H9 (cell line): ENCODE measurements at regions not wholly inside any gene's neighbourhood (a gene's known extent, or its start where the extent isn't known, plus 50 kb on each side); places are given as distances from the start of the nearest gene placed in this dataset.

ENCODE experiments used
- DNase-seq: peaks from one replicate; pipeline ENCODE4 v3.0.0-alpha.2; 2017
- H2AFZ ChIP-seq: one replicate; pipeline ENCODE4 v1.6.1; 2013; ENCODE audit warnings: mild to moderate bottlenecking, low read length, control low read depth, moderate library complexity
- H2AK5ac ChIP-seq: 2 replicates; pipeline ENCODE4 v1.6.1; 2013; ENCODE audit warnings: low read length, control low read depth, mixed read lengths; ENCODE audit not compliant: insufficient read length
- H2BK120ac ChIP-seq: one replicate; pipeline ENCODE4 v1.6.1; 2013; ENCODE audit warnings: low read depth, mild to moderate bottlenecking, low read length, control low read depth, inconsistent platforms; ENCODE audit not compliant: poor library complexity, severe bottlenecking
- H2BK12ac ChIP-seq: 2 replicates; pipeline ENCODE4 v1.6.1; 2013; ENCODE audit warnings: low read length, control low read depth, mixed read lengths, low read depth; ENCODE audit not compliant: insufficient read length
- H2BK15ac ChIP-seq: 2 replicates; pipeline ENCODE4 v1.6.1; 2013; ENCODE audit warnings: low read depth, low read length, control low read depth
- H2BK20ac ChIP-seq: one replicate; pipeline ENCODE4 v1.6.1; 2013; ENCODE audit warnings: low read depth, mild to moderate bottlenecking, low read length, control low read depth, inconsistent platforms; ENCODE audit not compliant: poor library complexity, severe bottlenecking
- H2BK5ac ChIP-seq: 2 replicates; pipeline ENCODE4 v1.6.1; 2013; ENCODE audit warnings: low read length, control low read depth, mixed read lengths; ENCODE audit not compliant: insufficient read length
- H3K14ac ChIP-seq: 2 replicates; pipeline ENCODE4 v1.6.1; 2013; ENCODE audit warnings: low read length, control low read depth; ENCODE audit not compliant: insufficient read depth
- H3K18ac ChIP-seq: 2 replicates; pipeline ENCODE4 v1.6.1; 2013; ENCODE audit warnings: low read depth, mild to moderate bottlenecking, mixed read lengths, low read length, control low read depth; ENCODE audit not compliant: insufficient read length
- H3K23ac ChIP-seq: 2 replicates; pipeline ENCODE4 v1.6.1; 2013; ENCODE audit warnings: low read length, control low read depth, mixed read lengths, low read depth; ENCODE audit not compliant: insufficient read length
- H3K23me2 ChIP-seq: 2 replicates; pipeline ENCODE4 v1.6.1; 2013; ENCODE audit warnings: low read depth, mild to moderate bottlenecking, mixed read lengths, low read length, control low read depth; ENCODE audit not compliant: insufficient read length, poor library complexity, severe bottlenecking
- H3K27ac ChIP-seq: 2 replicates; pipeline ENCODE4 v1.5.1; 2013; ENCODE audit warnings: low read length, control low read depth, mixed read lengths, low read depth; ENCODE audit not compliant: insufficient read length
- H3K27me3 ChIP-seq: 2 replicates; pipeline ENCODE4 v1.6.1; 2013; ENCODE audit warnings: low read length, control low read depth, inconsistent platforms; ENCODE audit not compliant: insufficient read depth
- H3K4ac ChIP-seq: 2 replicates; pipeline ENCODE4 v1.6.1; 2013; ENCODE audit warnings: low read depth, mild to moderate bottlenecking, control low read depth, inconsistent platforms, low read length, moderate library complexity
- H3K4me1 ChIP-seq: 2 replicates; pipeline ENCODE4 v1.6.1; 2013; ENCODE audit warnings: low read length, control low read depth, inconsistent platforms; ENCODE audit not compliant: insufficient read depth
- H3K4me2 ChIP-seq: 2 replicates; pipeline ENCODE4 v1.6.1; 2013; ENCODE audit warnings: low read length, control low read depth, mixed read lengths; ENCODE audit not compliant: insufficient read length, insufficient read depth
- H3K56ac ChIP-seq: 2 replicates; pipeline ENCODE4 v1.6.1; 2013; ENCODE audit warnings: low read depth, mild to moderate bottlenecking, mixed read lengths, low read length, control low read depth; ENCODE audit not compliant: insufficient read length
- H3K79me1 ChIP-seq: 2 replicates; pipeline ENCODE4 v1.6.1; 2013; ENCODE audit warnings: low read depth, mild to moderate bottlenecking, moderate library complexity, low read length, control low read depth, inconsistent platforms; ENCODE audit not compliant: insufficient read depth, poor library complexity, severe bottlenecking
- H3K79me2 ChIP-seq: 2 replicates; pipeline ENCODE4 v1.6.1; 2013; ENCODE audit warnings: low read length, control low read depth, inconsistent platforms; ENCODE audit not compliant: insufficient read depth
- H3K9ac ChIP-seq: 2 replicates; pipeline ENCODE4 v1.6.1; 2013; ENCODE audit warnings: low read length, control low read depth, mixed read lengths; ENCODE audit not compliant: insufficient read length; ENCODE audit errors: extremely low read depth
- H3K9me3 ChIP-seq: one replicate; pipeline ENCODE4 v1.6.1; 2013; ENCODE audit warnings: low read depth, low read length, inconsistent platforms; ENCODE audit not compliant: control insufficient read depth
- H3T11ph ChIP-seq: one replicate; pipeline ENCODE4 v1.6.1; 2013; ENCODE audit warnings: mild to moderate bottlenecking, low read length, control low read depth, inconsistent platforms
- H4K20me1 ChIP-seq: one replicate; pipeline ENCODE4 v1.6.1; 2013; ENCODE audit not compliant: control insufficient read depth, insufficient read length, insufficient read depth
- H4K5ac ChIP-seq: 2 replicates; pipeline ENCODE4 v1.6.1; 2013; ENCODE audit warnings: low read depth, mild to moderate bottlenecking, mixed read lengths, low read length, control low read depth; ENCODE audit not compliant: insufficient read length
- H4K8ac ChIP-seq: replicated peaks from 2 replicates; pipeline ENCODE4 v1.6.1; 2013; ENCODE audit warnings: low read length, control low read depth, mixed read lengths, low read depth; ENCODE audit not compliant: insufficient read length
- H4K91ac ChIP-seq: 2 replicates; pipeline ENCODE4 v1.6.1; 2013; ENCODE audit warnings: low read depth, mild to moderate bottlenecking, moderate library complexity, mixed read lengths, low read length, control low read depth; ENCODE audit not compliant: insufficient read length
- H3K27ac Mint-ChIP-seq, 3 experiments: 2 replicates in 2 of 3; 3 replicates in 1 of 3; pipeline ENCODE4 v1.8.0; 2020 to 2021; ENCODE audit warnings: mixed read lengths in 3 of 3, mild to moderate bottlenecking in 1 of 3, moderate library complexity in 1 of 3
- H3K27me3 Mint-ChIP-seq: 2 replicates; pipeline ENCODE4 v1.8.0; 2021; ENCODE audit warnings: low read depth, mild to moderate bottlenecking, moderate library complexity, mixed read lengths
- H3K36me3 Mint-ChIP-seq, 3 experiments: 2 replicates in 2 of 3; 3 replicates in 1 of 3; pipeline ENCODE4 v1.8.0; 2020 to 2021; ENCODE audit warnings: low read depth in 3 of 3, mixed read lengths in 3 of 3; ENCODE audit not compliant: insufficient read depth in 1 of 3
- H3K4me1 Mint-ChIP-seq, 2 experiments: 2 replicates each; pipeline ENCODE4 v1.8.0; 2020; ENCODE audit warnings: mixed read lengths in 2 of 2
- H3K4me3 Mint-ChIP-seq, 2 experiments: 2 replicates in 1 of 2; 3 replicates in 1 of 2; pipeline ENCODE4 v1.8.0; 2020 to 2021; ENCODE audit warnings: mild to moderate bottlenecking in 2 of 2, mixed read lengths in 2 of 2, moderate library complexity in 1 of 2
- H3K9me3 Mint-ChIP-seq, 2 experiments: 2 replicates in 1 of 2; 3 replicates in 1 of 2; pipeline ENCODE4 v1.8.0; 2020; ENCODE audit warnings: mild to moderate bottlenecking in 2 of 2, mixed read lengths in 2 of 2, moderate library complexity in 1 of 2
- WGBS: extraction: QIAGEN DNeasy Blood & Tissue Kit; methylation state at CpG from one replicate; pipeline ENCODE4 v1.1.7; 2013; ENCODE audit warnings: missing lambda C conversion rate, low lambda C conversion rate, mixed read lengths; ENCODE audit not compliant: insufficient read length; ENCODE audit errors: extremely low coverage; 5-methylcytosine and 5-hydroxymethylcytosine counted together
- TF ChIP-seq, protein P1 (sequence below): fragments of 200-600 bp; sonication (generic); conservative IDR thresholded peaks from 3 replicates; pipeline ENCODE4 v1.8.0; 2021; ENCODE audit warnings: antibody characterized with exemption, mild to moderate bottlenecking

DNA sequence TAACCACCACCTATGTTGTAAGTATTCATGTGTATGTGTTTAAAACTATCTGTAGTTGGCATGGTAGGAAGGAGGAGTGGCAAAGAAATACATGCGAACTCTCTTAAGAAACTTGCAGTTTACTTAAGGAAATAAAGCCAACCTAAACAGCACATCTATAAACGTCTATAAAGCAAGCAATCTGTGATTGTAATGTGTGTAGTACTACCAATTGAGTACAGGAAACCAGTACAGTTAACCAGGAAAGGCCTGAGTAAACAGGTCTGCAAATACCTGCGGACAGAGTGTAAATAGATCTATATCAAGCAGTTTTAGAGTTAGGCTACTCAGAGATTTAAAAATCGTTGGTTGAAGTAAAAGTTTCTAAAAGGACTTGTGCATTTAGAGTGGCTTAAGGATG, 59.5 kb upstream of the AMOTL1 start:
- H3K56ac ChIP-seq, result no peak overlapping the region
- no peak overlapping the region for H4K91ac ChIP-seq
- H4K8ac ChIP-seq, result no peak overlapping the region
- H3K4me2 ChIP-seq, result no peak overlapping the region
- Mint-ChIP-seq H3K27ac (no peak overlapping the region), H3K27me3 (peaks cover 4% of the 10 kb centered on the region), H3K4me1 (peaks cover 16 to 20% of the 10 kb centered on the region in 2 experiments), H3K36me3 (no peaks in the 10 kb centered on the region; a peak in 1 of 7 replicates), H3K9me3 (no peaks in the 10 kb centered on the region), H3K4me3 (no peak overlapping the region)
- H3K14ac ChIP-seq, result no peak overlapping the region
- no peak overlapping the region for H2BK12ac ChIP-seq
- no peak overlapping the region for H3K9ac ChIP-seq
- H4K5ac ChIP-seq, result no peak overlapping the region
- H3K79me1 ChIP-seq, result no peaks in the 10 kb centered on the region
- no peak overlapping the region for H2BK120ac ChIP-seq
- no peaks in the 10 kb centered on the region for H3K9me3 ChIP-seq
- no peak overlapping the region for H3K18ac ChIP-seq
- H3K79me2 ChIP-seq, result no peaks in the 10 kb centered on the region
- H2BK15ac ChIP-seq, result no peak overlapping the region
- DNase-seq, result no peak
- H2BK20ac ChIP-seq, result no peak overlapping the region
- H2AFZ ChIP-seq, result no peak overlapping the region
- TF ChIP-seq, protein P1, sequence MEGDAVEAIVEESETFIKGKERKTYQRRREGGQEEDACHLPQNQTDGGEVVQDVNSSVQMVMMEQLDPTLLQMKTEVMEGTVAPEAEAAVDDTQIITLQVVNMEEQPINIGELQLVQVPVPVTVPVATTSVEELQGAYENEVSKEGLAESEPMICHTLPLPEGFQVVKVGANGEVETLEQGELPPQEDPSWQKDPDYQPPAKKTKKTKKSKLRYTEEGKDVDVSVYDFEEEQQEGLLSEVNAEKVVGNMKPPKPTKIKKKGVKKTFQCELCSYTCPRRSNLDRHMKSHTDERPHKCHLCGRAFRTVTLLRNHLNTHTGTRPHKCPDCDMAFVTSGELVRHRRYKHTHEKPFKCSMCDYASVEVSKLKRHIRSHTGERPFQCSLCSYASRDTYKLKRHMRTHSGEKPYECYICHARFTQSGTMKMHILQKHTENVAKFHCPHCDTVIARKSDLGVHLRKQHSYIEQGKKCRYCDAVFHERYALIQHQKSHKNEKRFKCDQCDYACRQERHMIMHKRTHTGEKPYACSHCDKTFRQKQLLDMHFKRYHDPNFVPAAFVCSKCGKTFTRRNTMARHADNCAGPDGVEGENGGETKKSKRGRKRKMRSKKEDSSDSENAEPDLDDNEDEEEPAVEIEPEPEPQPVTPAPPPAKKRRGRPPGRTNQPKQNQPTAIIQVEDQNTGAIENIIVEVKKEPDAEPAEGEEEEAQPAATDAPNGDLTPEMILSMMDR, result no peak
- H3K23me2 ChIP-seq, result no peaks in the 10 kb centered on the region
- H3K23ac ChIP-seq, result no peak overlapping the region
- no peak overlapping the region for H3K27ac ChIP-seq
- no peak overlapping the region for H3T11ph ChIP-seq
- no peak overlapping the region for H3K4ac ChIP-seq
- no peaks in the 10 kb centered on the region for H3K27me3 ChIP-seq
- H3K4me1 ChIP-seq, result no peaks in the 10 kb centered on the region
- no peaks in the 10 kb centered on the region for H4K20me1 ChIP-seq
- H2AK5ac ChIP-seq, result no peak overlapping the region
- H2BK5ac ChIP-seq, result no peak overlapping the region
- WGBS, result no CpG with 5 or more reads among the region's 4 CpGs
